GM12874 (cell line): ENCODE measurements at regions not wholly inside any gene's neighbourhood (a gene's known extent, or its start where the extent isn't known, plus 50 kb on each side); places are given as distances from the start of the nearest gene placed in this dataset.

Source experiments
- CTCF ChIP-seq: IDR thresholded peaks from 2 replicates; pipeline ENCODE4 v1.5.1; 2011; ENCODE audit warnings: low read depth, mild to moderate bottlenecking, control low read depth, low read length, moderate library complexity; ENCODE audit not compliant: insufficient read depth

- TF ChIP-seq CTCF = no peak
Observed at GRCh38 chr18:2466978-2467377, 104.3 kb downstream of the METTL4 start.

- TF ChIP-seq CTCF = no peak
Observed at GRCh38 chr18:2468051-2468450, 103.3 kb downstream of the METTL4 start.

GRCh38 chr18:2471523-2471922, 99.8 kb downstream of the METTL4 start:
- peak; percentile 43; the same call in 1 of the 2 replicates for TF ChIP-seq CTCF

- no peak for TF ChIP-seq CTCF
Observed at GRCh38 chr18:2478662-2479061, 92.6 kb downstream of the METTL4 start.

GRCh38 chr18:2480536-2480935, 90.8 kb downstream of the METTL4 start:
- TF ChIP-seq CTCF = no peak

GRCh38 chr18:2482706-2483475, 88.4 kb downstream of the METTL4 start:
- TF ChIP-seq CTCF = no peak

- no peak for TF ChIP-seq CTCF
Observed at GRCh38 chr18:2485983-2486382, 85.3 kb downstream of the METTL4 start.
